SK-N-SH (cell line): ENCODE measurements at regions not wholly inside any gene's neighbourhood (a gene's known extent, or its start where the extent isn't known, plus 50 kb on each side); places are given as distances from the start of the nearest gene placed in this dataset.

Experiments
- CTCF ChIA-PET: fragments of 300-600, 350-600 bp; formaldehyde crosslinking; extraction: SDS; loops from one replicate; lab custom pipeline; 2021; lab: Yijun Ruan, JAX
- POLR2A ChIA-PET: fragments of 350-600 bp; sonication (Branson Sonifier 250); formaldehyde crosslinking; extraction: SDS; loops from one replicate; lab custom pipeline; 2020; ENCODE audit warnings: antibody characterized with exemption, inconsistent platforms; lab: Yijun Ruan, JAX
- DNase-seq: peaks from one replicate; pipeline ENCODE4 v3.0.0; 2012
- H2AFZ ChIP-seq: fragments of 200-600 bp; sonication (generic); 2 replicates; pipeline ENCODE4 v1.8.1; 2016; ENCODE audit warnings: antibody characterized with exemption, mild to moderate bottlenecking, low read depth
- H3F3A ChIP-seq: fragments of 200-600 bp; sonication (generic); replicated peaks from 2 replicates; pipeline ENCODE3; 2016; ENCODE audit warnings: antibody characterized with exemption, mild to moderate bottlenecking; ENCODE audit not compliant: insufficient read depth
- H3K27ac ChIP-seq, 2 experiments: fragments of 200-500 bp in 1 of 2; fragments of 200-600 bp in 1 of 2; sonication (Bioruptor generic) in 1 of 2; sonication (generic), shearing (Covaris generic) in 1 of 2; 2 replicates each; pipeline versions ENCODE4 v1.5.1 to v1.6.1; 2014 to 2016; ENCODE audit warnings: low read depth in 2 of 2, inconsistent platforms in 1 of 2, low read length in 1 of 2, mild to moderate bottlenecking in 1 of 2, mixed read lengths in 1 of 2
- H3K27me3 ChIP-seq: fragments of 200-600 bp; sonication (generic), shearing (Covaris generic); 2 replicates; pipeline ENCODE4 v1.6.1; 2016; ENCODE audit warnings: mixed run types; ENCODE audit not compliant: insufficient read depth
- H3K36me3 ChIP-seq, 2 experiments: fragments of 200-500 bp in 1 of 2; fragments of 200-600 bp in 1 of 2; sonication (Bioruptor generic) in 1 of 2; sonication (generic) in 1 of 2; replicated peaks in 1 of 2; 2 replicates each; pipeline versions ENCODE3 to v1.5.1; 2014 to 2016; ENCODE audit warnings: low read length in 1 of 2, mild to moderate bottlenecking in 1 of 2; ENCODE audit not compliant: insufficient read depth in 2 of 2, control insufficient read depth in 1 of 2
- H3K4me1 ChIP-seq, 2 experiments: fragments of 200-500 bp in 1 of 2; fragments of 200-600 bp in 1 of 2; sonication (Bioruptor generic) in 1 of 2; sonication (generic), shearing (Covaris generic) in 1 of 2; 2 replicates each; pipeline versions ENCODE4 v1.5.1 to v1.6.1; 2014 to 2016; ENCODE audit warnings: low read depth in 1 of 2, low read length in 1 of 2, mixed run types in 1 of 2; ENCODE audit not compliant: insufficient read depth in 2 of 2, control insufficient read depth in 1 of 2
- H3K4me2 ChIP-seq: fragments of 200-600 bp; sonication (generic), shearing (Covaris generic); 2 replicates; pipeline ENCODE4 v1.6.1; 2017; ENCODE audit warnings: mixed run types
- H3K4me3 ChIP-seq, 2 experiments: fragments of 200-500 bp in 1 of 2; fragments of 200-600 bp in 1 of 2; sonication (Bioruptor generic) in 1 of 2; sonication (generic), shearing (Covaris generic) in 1 of 2; 2 replicates each; pipeline versions ENCODE4 v1.5.1 to v1.8.1; 2014 to 2016; ENCODE audit warnings: low read depth in 2 of 2, inconsistent platforms in 1 of 2, low read length in 1 of 2, mild to moderate bottlenecking in 1 of 2, mixed read lengths in 1 of 2, moderate library complexity in 1 of 2
- H3K79me2 ChIP-seq: fragments of 200-600 bp; sonication (generic); 2 replicates; pipeline ENCODE4 v1.8.1; 2017; ENCODE audit warnings: mild to moderate bottlenecking; ENCODE audit not compliant: insufficient read depth
- H3K9ac ChIP-seq: fragments of 200-600 bp; sonication (generic); 2 replicates; pipeline ENCODE4 v1.6.1; 2017; ENCODE audit warnings: mixed run types
- H3K9me2 ChIP-seq: fragments of 200-600 bp; sonication (generic); 2 replicates; pipeline ENCODE4 v1.6.1; 2017; ENCODE audit warnings: mixed run types
- H3K9me3 ChIP-seq: fragments of 200-600 bp; sonication (generic); 2 replicates; pipeline ENCODE4 v1.6.1; 2017; ENCODE audit warnings: mixed run types, mild to moderate bottlenecking, moderate library complexity
- H4K20me1 ChIP-seq: fragments of 200-600 bp; sonication (generic); 2 replicates; pipeline ENCODE4 v1.6.1; 2017; ENCODE audit warnings: mild to moderate bottlenecking, mixed run types; ENCODE audit not compliant: insufficient read depth
- ELF1 ChIP-seq: IDR thresholded peaks from 2 replicates; pipeline ENCODE4 v1.4.0; 2012
- EP300 ChIP-seq, 2 experiments: IDR thresholded peaks; 2 replicates each; pipeline versions ENCODE4 v1.4.0 to v1.6.1; 2012; ENCODE audit warnings: borderline replicate concordance in 1 of 2, low read depth in 1 of 2, low read length in 1 of 2
- EZH2phosphoT487 ChIP-seq: fragments of 200-600 bp; sonication (generic); IDR thresholded peaks from 2 replicates; pipeline ENCODE4 v1.6.1; 2017; ENCODE audit warnings: low read depth, mixed run types, mild to moderate bottlenecking, antibody characterized with exemption, moderate library complexity, borderline replicate concordance
- FOSL2 ChIP-seq: IDR thresholded peaks from 2 replicates; pipeline ENCODE4 v1.4.0; 2012; ENCODE audit warnings: low read depth, mild to moderate bottlenecking, moderate library complexity, borderline replicate concordance
- FOXJ3 ChIP-seq: sonication (generic); formaldehyde crosslinking; IDR thresholded peaks from 2 replicates; pipeline ENCODE4 v1.5.1; 2020; ENCODE audit warnings: mild to moderate bottlenecking, missing genetic modification reagents
- FOXM1 ChIP-seq: IDR thresholded peaks from 2 replicates; pipeline ENCODE4 v1.4.0; 2012; ENCODE audit warnings: low read depth, mild to moderate bottlenecking
- GABPA ChIP-seq: IDR thresholded peaks from 2 replicates; pipeline ENCODE4 v1.4.0; 2012; ENCODE audit warnings: low read depth, mild to moderate bottlenecking
- GATA2 ChIP-seq: sonication (generic); formaldehyde crosslinking; IDR thresholded peaks from 2 replicates; pipeline ENCODE4 v1.5.0; 2020; ENCODE audit warnings: mild to moderate bottlenecking, missing genetic modification reagents
- JUND ChIP-seq: IDR thresholded peaks from 2 replicates; pipeline ENCODE4 v1.4.0; 2012
- MEF2A ChIP-seq: IDR thresholded peaks from 2 replicates; pipeline ENCODE4 v1.4.0; 2012; ENCODE audit warnings: low read depth, borderline replicate concordance
- MXI1 ChIP-seq: IDR thresholded peaks from 2 replicates; pipeline ENCODE4 v1.6.1; 2012; ENCODE audit warnings: mild to moderate bottlenecking, low read depth, low read length, improper control_type of control experiment
- NRF1 ChIP-seq: IDR thresholded peaks from 2 replicates; pipeline ENCODE4 v1.6.1; 2012; ENCODE audit warnings: low read depth, mild to moderate bottlenecking, low read length
- RAD21 ChIP-seq: IDR thresholded peaks from 2 replicates; pipeline ENCODE4 v1.6.1; 2012; ENCODE audit warnings: mild to moderate bottlenecking, low read length
- RCOR1 ChIP-seq: fragments of 150-350 bp; IDR thresholded peaks from 2 replicates; pipeline ENCODE4 v1.6.1; 2017; ENCODE audit warnings: antibody characterized with exemption, low read length
- RFX5 ChIP-seq: IDR thresholded peaks from 2 replicates; pipeline ENCODE4 v1.6.1; 2012; ENCODE audit warnings: mild to moderate bottlenecking, improper control_type of control experiment, low read length
- RXRA ChIP-seq: IDR thresholded peaks from 2 replicates; pipeline ENCODE4 v1.4.0; 2012; ENCODE audit warnings: low read depth, mild to moderate bottlenecking, borderline replicate concordance
- SIN3A ChIP-seq: IDR thresholded peaks from 2 replicates; pipeline ENCODE4 v1.6.1; 2012; ENCODE audit warnings: low read depth, mild to moderate bottlenecking, low read length, moderate library complexity, borderline replicate concordance
- SMC3 ChIP-seq: IDR thresholded peaks from 2 replicates; pipeline ENCODE4 v1.6.1; 2012; ENCODE audit warnings: low read depth, low read length, improper control_type of control experiment
- TAF1 ChIP-seq: IDR thresholded peaks from 2 replicates; pipeline ENCODE4 v1.6.1; 2012; ENCODE audit warnings: low read depth, mild to moderate bottlenecking, low read length, moderate library complexity, borderline replicate concordance
- TCF12 ChIP-seq: IDR thresholded peaks from 2 replicates; pipeline ENCODE4 v1.4.0; 2012
- YY1 ChIP-seq: IDR thresholded peaks from 2 replicates; pipeline ENCODE4 v1.4.0; 2012; ENCODE audit warnings: low read depth, mild to moderate bottlenecking
- WGBS: methylation state at CpG from one replicate; pipeline ENCODE4 v1.1.6; 2017; ENCODE audit warnings: low lambda C conversion rate; 5-methylcytosine and 5-hydroxymethylcytosine counted together
- TF ChIP-seq, protein P1 (sequence below): IDR thresholded peaks from 2 replicates; pipeline ENCODE4 v1.4.0; 2012; ENCODE audit warnings: low read depth
- TF ChIP-seq, protein P2 (sequence below): fragments of 200-600 bp; sonication (generic); IDR thresholded peaks from 2 replicates; pipeline ENCODE4 v1.6.1; 2017; ENCODE audit warnings: antibody characterized with exemption, mild to moderate bottlenecking, moderate library complexity
- TF ChIP-seq, protein P3 (sequence below): fragments of 150-350 bp; IDR thresholded peaks from 2 replicates; pipeline ENCODE4 v1.6.1; 2017; ENCODE audit warnings: antibody characterized with exemption, low read length, low read depth, borderline replicate concordance
- TF ChIP-seq, protein P4 (sequence below): IDR thresholded peaks from 2 replicates; pipeline ENCODE4 v1.4.0; 2012; ENCODE audit warnings: low read depth, borderline replicate concordance

DNA sequence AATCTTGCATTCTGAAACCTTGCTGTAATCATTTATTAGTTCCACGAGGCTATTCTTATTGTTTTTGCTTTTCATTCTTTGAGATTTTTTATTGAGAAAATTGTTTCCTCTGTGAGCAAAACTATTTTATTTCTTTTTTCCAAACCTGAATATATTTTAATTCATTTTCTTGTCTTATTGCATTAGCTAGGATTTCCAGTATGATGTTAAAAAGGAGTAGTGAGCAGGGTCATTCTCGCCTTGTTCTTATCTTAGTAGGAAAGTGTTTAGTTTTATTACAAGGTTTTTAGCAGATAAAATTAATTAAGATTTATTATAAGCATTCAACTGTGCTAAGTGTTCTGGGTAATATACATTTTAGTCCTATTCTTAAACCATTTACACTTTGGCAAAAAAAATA, 214.6 kb upstream of the KLF6 start:
- Histone ChIP-seq H3K9me2 (no peaks in the 10 kb centered on the region), H3K79me2 (no peaks in the 10 kb centered on the region), H3K9me3 (no peaks in the 10 kb centered on the region), H3K4me1 (no peaks in the 10 kb centered on the region), H3K4me2 (no peak overlapping the region), H3K9ac (no peak overlapping the region), H2AFZ (no peak overlapping the region), H4K20me1 (no peaks in the 10 kb centered on the region), H3K36me3 (no peaks in the 10 kb centered on the region), H3K27me3 (no peaks in the 10 kb centered on the region), H3F3A (peaks cover 13% of the 10 kb centered on the region), H3K4me3 (no peak overlapping the region), H3K27ac (no peak overlapping the region)
- DNase-seq = no peak
- WGBS = 56% methylated on average over 2 of the region's 2 CpGs
- TF ChIP-seq TAF1 (no peak), NRF1 (no peak), RAD21 (no peak), MEF2A (no peak), RCOR1 (no peak), TCF12 (no peak), ELF1 (no peak), GABPA (no peak), EP300 (IDR thresholded peaks at IDR 0.05; ENCODE audit: borderline replicate concordance in 1 of 2, low read depth in 1 of 2, low read length in 1 of 2) (no peak), JUND (no peak), RFX5 (no peak), FOXM1 (no peak), SMC3 (no peak), SIN3A (no peak)
- TF ChIP-seq, protein P1, sequence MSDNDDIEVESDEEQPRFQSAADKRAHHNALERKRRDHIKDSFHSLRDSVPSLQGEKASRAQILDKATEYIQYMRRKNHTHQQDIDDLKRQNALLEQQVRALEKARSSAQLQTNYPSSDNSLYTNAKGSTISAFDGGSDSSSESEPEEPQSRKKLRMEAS = no peak
- TF ChIP-seq, protein P2, sequence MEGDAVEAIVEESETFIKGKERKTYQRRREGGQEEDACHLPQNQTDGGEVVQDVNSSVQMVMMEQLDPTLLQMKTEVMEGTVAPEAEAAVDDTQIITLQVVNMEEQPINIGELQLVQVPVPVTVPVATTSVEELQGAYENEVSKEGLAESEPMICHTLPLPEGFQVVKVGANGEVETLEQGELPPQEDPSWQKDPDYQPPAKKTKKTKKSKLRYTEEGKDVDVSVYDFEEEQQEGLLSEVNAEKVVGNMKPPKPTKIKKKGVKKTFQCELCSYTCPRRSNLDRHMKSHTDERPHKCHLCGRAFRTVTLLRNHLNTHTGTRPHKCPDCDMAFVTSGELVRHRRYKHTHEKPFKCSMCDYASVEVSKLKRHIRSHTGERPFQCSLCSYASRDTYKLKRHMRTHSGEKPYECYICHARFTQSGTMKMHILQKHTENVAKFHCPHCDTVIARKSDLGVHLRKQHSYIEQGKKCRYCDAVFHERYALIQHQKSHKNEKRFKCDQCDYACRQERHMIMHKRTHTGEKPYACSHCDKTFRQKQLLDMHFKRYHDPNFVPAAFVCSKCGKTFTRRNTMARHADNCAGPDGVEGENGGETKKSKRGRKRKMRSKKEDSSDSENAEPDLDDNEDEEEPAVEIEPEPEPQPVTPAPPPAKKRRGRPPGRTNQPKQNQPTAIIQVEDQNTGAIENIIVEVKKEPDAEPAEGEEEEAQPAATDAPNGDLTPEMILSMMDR = no peak
- TF ChIP-seq, protein P3, sequence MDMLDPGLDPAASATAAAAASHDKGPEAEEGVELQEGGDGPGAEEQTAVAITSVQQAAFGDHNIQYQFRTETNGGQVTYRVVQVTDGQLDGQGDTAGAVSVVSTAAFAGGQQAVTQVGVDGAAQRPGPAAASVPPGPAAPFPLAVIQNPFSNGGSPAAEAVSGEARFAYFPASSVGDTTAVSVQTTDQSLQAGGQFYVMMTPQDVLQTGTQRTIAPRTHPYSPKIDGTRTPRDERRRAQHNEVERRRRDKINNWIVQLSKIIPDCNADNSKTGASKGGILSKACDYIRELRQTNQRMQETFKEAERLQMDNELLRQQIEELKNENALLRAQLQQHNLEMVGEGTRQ = no peak
- ChIA-PET POLR2A (no interaction called here), CTCF (interaction anchor here (0.6 kb wide), 1 partner anchor 261 kb away, joined by 3 read pairs; no protein-coding TSS in a partner anchor)

DNA sequence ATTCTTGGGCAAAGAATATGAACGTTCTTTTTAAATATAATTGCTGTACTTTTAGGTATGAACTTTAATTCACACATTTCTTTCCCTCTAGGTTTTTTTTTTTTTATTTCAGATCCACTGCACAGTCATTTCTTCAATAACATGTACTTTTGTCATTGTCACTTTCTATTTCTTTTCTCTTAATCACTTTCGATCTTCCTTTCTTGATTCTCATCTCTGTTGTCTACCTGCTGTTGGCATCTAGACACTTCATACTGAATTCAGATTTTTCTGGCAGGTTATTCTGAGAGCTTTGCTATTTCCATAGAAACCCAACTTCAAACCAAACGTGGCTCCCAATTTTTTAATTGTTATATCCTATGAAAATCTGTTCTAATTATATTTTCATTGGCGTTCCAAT, 211.7 kb upstream of the KLF6 start:
- H3K9me2 ChIP-seq = no peaks in the 10 kb centered on the region
- WGBS = 77% methylated on average over 4 of the region's 4 CpGs
- ChIA-PET CTCF (interaction anchor here (1.1 kb wide), 1 partner anchor 11 kb away, joined by 4 read pairs; no protein-coding TSS in a partner anchor), POLR2A (no interaction called here)
- H3K27ac ChIP-seq = no peak overlapping the region
- no peak for DNase-seq
- no peaks in the 10 kb centered on the region; a peak in 1 of 4 replicates for H3K4me1 ChIP-seq
- no peak overlapping the region for H2AFZ ChIP-seq
- no peak overlapping the region for H3K4me2 ChIP-seq
- H3K36me3 ChIP-seq = no peaks in the 10 kb centered on the region
- TF ChIP-seq FOXJ3 (CRISPR knock-in tag) (no peak), MXI1 (no peak), TCF12 (no peak), RCOR1 (no peak), JUND (no peak), YY1 (no peak), FOSL2 (no peak), MEF2A (no peak), RXRA (no peak), SMC3 (no peak), EZH2phosphoT487 (no peak), GATA2 (no peak)
- TF ChIP-seq, protein P3 = no peak
- TF ChIP-seq, protein P4, sequence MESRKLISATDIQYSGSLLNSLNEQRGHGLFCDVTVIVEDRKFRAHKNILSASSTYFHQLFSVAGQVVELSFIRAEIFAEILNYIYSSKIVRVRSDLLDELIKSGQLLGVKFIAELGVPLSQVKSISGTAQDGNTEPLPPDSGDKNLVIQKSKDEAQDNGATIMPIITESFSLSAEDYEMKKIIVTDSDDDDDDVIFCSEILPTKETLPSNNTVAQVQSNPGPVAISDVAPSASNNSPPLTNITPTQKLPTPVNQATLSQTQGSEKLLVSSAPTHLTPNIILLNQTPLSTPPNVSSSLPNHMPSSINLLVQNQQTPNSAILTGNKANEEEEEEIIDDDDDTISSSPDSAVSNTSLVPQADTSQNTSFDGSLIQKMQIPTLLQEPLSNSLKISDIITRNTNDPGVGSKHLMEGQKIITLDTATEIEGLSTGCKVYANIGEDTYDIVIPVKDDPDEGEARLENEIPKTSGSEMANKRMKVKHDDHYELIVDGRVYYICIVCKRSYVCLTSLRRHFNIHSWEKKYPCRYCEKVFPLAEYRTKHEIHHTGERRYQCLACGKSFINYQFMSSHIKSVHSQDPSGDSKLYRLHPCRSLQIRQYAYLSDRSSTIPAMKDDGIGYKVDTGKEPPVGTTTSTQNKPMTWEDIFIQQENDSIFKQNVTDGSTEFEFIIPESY = no peak
- H3F3A ChIP-seq = peaks cover 13% of the 10 kb centered on the region
- H3K9me3 ChIP-seq = no peaks in the 10 kb centered on the region
- no peak overlapping the region for H3K9ac ChIP-seq
- no peaks in the 10 kb centered on the region for H3K27me3 ChIP-seq
- H4K20me1 ChIP-seq = no peaks in the 10 kb centered on the region
- no peak overlapping the region for H3K4me3 ChIP-seq
- H3K79me2 ChIP-seq = no peaks in the 10 kb centered on the region
